ENCODE measurements at regions not wholly inside any gene's neighbourhood (a gene's known extent, or its start where the extent isn't known, plus 50 kb on each side); places are given as distances from the start of the nearest gene placed in this dataset.
A peak's percentile ranks its signal among the peaks of the same experiment; 100 is the strongest.

DNA sequence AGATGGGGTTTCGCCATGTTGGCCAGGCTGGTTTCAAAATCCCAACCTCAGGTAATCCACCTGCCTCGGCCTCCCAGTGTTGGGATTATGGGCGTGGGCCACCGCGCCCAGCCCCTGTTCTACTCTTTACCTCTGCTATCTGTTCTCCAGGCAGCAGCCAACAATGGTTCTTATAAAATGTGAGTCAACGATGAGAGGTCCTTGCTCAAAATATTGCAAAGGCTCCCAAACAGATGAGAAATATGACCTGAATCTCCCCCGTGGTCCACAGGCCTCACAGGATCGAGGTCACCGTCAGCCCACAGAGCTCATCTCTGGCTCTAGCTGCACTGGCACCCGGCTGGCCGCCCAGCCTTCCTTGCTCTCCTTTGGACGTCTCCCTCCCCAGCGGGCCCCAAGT, 62.0 kb upstream of the EGFR start:
- DNase-seq: no peak

DNA sequence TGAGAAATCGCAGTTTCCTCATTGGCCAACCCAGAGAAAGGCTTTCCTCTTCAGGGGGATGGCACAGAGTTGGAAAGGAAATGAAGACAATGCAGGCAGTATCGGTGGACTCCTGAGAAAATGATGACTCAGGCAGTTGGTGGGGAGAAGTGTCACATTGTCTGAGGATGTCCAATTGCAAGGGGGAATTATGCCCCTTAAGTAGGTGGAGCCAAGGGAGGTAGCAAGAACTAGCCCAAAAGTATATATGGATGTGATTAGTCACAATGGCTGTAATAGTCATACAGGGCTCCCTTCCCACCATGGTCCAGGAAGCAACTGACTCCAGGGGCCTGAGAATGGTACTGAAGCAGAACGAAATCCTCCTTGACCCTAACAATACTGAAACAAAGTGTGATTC, 58.3 kb upstream of the EGFR start:
- DNase-seq: no peak

DNA sequence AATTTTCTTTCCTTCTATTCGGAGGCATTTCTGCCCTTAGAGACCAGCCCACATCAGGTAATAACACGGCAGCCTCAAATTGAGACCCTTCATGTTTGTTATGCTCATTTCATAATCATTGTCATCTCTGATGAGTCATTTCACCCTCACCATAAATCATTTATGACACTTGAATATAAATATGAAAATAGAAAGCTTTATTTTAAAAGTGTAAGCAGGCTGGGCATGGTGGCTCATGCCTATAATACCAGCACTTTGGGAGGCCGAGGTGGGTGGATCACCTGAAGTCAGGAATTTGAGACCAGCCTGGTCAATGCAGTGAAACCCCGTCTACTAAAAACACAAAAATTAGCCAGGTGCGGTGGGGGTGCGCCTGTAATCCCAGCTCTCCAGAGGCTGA, 57.4 kb upstream of the EGFR start:
- DNase-seq: no peak

DNA sequence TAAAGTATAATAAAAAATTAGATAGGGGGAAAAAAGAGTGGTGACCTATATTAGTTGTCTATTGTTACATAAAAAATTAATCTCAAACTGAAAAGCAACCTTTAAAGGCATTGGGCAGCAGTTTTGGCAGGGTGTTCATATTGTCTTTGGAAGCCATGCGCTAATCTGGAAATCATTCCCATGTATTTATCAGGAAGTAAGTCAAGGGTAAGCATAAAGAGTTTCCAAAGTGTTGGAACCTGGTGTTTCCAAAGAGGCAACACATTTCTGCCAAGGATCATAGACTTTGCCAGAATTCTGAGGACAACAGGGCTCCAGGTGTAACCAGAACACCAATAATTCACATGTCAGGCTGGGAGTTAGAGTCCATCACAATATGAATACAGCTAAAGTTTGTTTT, 55.7 kb upstream of the EGFR start:
- no peak for DNase-seq

DNA sequence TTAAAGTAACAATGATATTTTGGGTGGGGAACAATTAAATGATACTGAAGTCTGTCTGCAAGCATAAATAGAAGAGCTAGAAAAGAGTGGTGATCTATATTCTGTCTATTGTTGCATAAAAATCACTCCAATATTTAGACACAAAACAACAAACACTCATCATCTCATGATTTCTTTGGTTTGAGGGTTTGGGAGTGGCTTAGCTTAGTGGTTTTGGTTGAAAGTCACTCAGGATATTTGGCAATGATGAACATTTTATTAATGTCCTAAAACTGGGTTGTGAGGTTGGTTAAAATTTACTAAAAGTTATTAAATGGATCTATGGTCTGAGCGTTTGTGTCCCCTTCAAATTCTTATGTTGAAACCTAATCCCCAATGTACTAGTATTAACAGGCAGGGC, 54.7 kb upstream of the EGFR start:
- DNase-seq: no peak

DNA sequence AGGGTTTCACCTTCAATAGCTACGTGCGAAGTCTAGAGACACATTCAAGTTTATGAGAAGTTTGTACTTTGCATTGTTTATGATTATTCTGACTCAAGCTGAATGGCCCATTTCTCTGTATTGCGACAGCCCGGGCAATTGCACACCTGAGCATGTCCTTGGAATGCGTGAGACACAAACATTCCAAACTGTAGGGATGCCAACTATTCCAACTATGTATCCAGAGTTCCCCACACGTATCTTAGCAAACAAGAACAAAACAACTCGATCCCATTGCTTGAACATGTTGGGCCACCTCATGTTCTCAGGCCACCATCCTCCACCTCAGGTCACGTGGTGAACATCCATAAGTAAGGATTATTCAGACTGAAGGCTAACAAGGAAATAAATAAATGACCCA, 51.4 kb upstream of the EGFR start:
- DNase-seq: peak; percentile 16

DNA sequence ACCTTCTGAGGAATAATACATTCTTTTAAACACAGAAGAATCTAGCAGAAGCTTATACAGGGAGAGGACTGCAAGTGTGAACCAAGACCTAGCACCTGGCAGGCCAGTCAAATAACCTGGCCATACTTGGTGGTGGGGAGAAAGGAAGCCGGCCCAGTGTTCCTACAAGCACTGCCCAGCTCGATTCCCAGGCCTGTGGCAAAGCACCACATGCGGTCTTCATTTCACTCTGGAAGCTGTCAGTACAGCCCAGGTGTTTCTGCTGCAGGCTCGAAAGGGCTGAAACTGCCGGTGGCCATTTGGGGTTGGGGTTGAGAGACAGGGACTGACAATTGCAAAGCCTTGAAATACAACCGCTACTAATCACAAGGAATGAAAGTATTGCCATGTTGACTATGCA, 50.8 kb upstream of the EGFR start:
- DNase-seq: no peak

Measured in renal pelvis (tissue), 1 donor.